Activated T-cell treated with anti-CD3 and anti-CD28 coated beads, Interleukin-2, amount 50 U/mL, for 48 hours (primary cell): ENCODE measurements at regions not wholly inside any gene's neighbourhood (a gene's known extent, or its start where the extent isn't known, plus 50 kb on each side); places are given as distances from the start of the nearest gene placed in this dataset.
"Not testable (repeated sequence)": the region's sequence is repeated elsewhere in the genome, so short reads cannot be mapped to it uniquely, and the experiment has no call there.

ENCODE experiments used
- DNase-seq, 2 experiments: peaks; one replicate each; pipeline ENCODE4 v3.0.0-alpha.2; 2020

DNA sequence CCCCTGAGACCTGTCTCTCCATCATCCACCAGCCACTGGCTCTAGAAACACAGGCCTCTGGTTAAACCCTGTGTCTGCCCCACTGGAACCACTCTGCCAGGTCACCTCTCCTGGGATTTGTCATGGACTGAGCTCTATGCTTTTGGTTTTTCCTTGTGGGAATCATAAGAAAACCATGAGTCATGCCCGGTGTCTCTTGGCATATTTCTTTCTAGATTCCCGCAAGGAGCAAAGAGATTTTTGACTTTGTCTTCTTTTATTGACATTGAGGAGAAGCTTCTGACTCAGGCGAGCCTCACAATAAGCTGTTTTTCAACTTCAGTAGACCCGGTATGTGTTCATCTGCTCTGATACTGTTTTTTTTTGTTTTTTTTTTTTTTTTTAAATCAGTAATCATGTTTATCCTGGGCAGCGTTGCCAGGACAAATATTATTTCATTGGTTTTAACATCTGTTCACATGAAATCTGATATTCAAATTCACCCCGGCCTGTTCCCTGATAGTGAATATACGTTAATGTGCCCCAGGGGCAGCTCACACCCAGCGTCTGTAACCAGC is 207.1 kb downstream of the ACKR3 start:
- DNase-seq: no peak

- no peak for DNase-seq
These were observed 207.8 kb downstream of the ACKR3 start for GRCh38 chr2:236777408-236777807.

- no peak for DNase-seq
These were observed 212.6 kb downstream of the ACKR3 start for GRCh38 chr2:236781933-236782816.

DNA sequence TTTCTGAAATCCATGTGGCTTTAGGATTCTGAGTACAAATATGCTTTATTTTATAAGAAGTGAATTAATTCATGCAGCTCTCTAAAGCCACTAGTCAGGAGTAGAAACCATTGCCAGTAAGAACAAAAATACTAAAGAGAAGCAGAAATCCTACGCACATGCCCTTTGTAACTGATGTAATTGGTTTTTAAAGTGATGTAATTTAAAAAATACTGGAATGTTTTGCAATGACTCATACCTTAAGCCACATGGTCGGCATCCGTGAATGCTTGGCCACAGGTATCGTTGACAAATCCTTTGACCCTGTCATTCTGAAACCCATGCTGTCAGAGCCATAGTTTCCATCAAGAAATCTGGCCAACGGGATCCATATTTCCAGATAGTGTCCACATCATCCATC is 213.3 kb downstream of the ACKR3 start:
- DNase-seq: no peak

DNA sequence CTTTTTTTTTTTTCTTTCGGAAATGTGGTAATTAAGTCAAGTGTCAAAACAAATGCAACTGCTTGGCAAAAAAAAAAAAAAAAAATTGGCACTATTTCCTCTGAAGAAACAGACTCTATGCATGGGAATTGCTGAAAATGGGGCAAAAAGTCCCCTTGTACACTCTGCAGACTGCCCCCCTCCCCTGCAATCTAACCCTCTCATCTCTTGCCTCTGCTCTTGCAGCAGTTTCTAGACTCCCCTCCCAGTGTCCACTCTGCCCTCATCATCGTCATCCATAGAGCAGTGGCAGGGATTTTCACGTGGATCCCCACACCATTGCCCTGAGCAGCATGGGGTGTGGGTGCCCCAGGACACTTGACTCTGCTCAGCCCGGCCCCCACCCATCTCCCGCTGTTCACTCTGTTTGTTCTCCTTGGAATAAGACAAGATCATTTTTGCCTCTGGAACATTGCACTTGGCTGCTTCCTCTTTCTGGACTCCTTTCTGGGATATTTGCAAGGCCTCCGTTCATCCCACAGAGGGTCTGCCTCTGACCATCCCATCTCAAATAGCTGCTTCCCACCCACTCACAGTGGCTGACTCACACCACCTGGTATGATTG is 213.9 kb downstream of the ACKR3 start:
- no peak for DNase-seq

DNA sequence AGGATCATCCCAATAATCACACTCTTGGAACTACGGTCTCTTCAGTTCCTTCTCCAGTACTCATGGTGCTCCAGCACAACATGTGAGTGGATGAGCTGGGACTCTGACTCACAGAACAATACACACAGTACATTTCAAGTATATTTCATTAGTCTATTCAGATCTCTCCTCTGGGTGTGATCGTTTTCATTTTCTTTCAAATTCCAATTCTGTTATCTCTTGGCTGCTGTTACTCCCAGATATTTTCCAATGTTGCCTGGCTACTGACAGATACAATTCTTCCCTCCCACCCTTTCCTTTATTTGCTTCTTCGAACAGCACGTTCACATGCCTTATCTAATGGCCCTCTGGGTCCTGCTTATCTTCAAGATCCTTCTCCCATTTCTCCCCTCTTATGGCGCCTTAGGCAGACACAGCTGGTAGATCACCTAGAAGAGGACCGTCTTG is 216.0 kb downstream of the ACKR3 start:
- no peak for DNase-seq

- DNase-seq: no peak
These were observed 217.1 kb downstream of the ACKR3 start for GRCh38 chr2:236786751-236787150.

DNA sequence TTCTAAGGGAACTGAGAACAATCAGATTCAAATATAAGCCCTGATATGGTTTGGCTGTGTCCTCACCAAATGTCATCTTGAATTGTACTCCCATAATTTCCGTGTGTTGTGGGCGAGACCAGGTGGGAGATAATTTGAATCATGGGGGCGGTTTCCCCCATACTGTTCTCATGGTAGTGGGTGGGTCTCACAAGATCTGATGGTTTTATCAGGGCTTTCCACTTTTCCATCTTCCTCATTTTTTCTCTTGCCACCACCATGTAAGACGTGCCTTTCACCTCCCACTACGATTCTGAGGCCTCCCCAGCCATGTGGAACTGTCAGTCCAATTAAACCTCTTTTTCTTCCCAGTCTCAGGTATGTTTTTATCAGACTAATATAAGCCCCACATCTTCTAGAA is 217.8 kb downstream of the ACKR3 start:
- DNase-seq: not testable (repeated sequence)

- no peak for DNase-seq
These were observed 218.3 kb downstream of the ACKR3 start for GRCh38 chr2:236787885-236788284.

- no peak for DNase-seq
These were observed 221.3 kb downstream of the ACKR3 start for GRCh38 chr2:236790963-236791362.

- DNase-seq: no peak
These were observed 223.7 kb downstream of the ACKR3 start for GRCh38 chr2:236793023-236794011.

DNA sequence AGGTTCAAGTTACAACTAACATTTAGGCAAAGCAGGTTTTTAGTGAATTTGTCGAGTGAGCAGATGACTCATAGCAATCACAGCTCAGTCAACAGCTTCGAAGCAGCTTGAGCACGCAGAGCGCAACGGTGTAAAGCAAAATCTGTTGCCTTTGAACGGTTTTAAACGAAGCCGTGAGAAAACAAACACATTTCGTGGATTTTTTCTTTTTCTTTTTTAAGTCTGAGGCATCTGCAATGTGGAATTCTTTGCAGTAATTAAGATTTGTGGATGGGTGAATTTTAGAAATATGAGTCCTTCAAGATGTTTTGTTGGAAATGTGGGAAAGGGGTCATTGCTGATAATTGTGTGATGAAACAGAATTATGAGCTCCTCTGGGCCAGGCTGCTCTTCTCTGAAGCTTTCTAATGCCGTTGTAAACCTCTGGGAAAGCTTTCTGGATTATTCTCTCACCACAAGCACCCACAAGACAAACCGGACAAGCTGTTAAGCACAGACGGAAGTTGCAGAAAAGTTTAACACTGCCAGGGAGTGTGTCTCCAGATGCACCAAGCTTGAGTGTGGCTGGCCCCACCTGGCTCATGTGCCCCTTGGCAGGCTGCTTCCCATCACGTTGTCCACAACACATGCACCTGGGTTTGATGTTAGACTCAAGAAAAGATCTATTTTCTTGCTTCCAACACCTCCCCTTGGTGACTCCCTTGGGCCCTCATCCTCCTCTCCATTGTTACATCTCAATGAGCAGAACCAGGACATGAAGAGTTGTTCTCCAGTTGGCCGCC is 224.7 kb downstream of the ACKR3 start:
- no peak for DNase-seq

- no peak for DNase-seq
These were observed 225.7 kb downstream of the ACKR3 start for GRCh38 chr2:236795169-236795860.

DNA sequence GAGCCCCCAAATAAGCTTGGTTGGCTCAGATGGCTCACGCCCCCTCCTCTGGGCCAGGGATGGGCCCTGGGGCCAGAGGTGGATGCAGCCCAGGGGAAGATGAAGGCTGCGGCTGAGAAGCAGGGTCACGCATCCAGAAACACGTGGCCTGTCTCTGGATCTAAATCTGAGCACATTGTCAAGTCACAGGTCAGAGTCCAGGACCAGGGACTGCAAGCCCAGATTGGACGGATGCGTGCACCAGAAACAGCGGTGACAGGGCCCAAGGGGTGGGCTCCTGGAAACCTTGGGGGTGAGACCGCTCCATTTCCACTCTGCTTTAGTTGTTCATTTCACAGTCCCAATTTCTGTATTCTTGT is 226.2 kb downstream of the ACKR3 start:
- no peak for DNase-seq

GRCh38 chr2:236796236-236796635 is 226.6 kb downstream of the ACKR3 start:
- DNase-seq: no peak

GRCh38 chr2:236797411-236797810 is 227.8 kb downstream of the ACKR3 start:
- DNase-seq: no peak

GRCh38 chr2:236798491-236798890 is 228.9 kb downstream of the ACKR3 start:
- no peak for DNase-seq

GRCh38 chr2:236799391-236800026 is 229.9 kb downstream of the ACKR3 start:
- no peak for DNase-seq

- no peak for DNase-seq
These were observed 233.2 kb downstream of the ACKR3 start for GRCh38 chr2:236802862-236803261.

DNA sequence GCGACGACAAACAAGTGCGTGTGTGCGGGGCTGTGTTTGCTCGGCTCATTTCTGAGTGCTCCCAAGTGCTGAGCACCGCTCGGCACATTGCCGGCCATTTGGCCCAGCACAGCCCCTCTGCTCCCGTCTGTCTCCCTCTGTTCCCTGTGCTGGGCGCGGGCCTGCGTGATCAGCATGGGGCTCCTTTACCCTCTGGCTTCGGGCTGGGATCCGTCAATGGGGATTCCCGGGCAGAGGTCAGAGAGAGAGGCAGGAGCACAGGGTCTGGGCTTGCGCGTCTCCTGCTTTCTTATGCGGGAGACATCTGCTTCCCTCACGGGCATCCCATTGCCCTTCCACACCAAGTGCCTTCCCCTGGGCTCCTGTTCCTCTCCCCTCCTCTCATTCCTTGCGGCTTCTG is 234.0 kb downstream of the ACKR3 start:
- no peak for DNase-seq
